H1 (cell line): ENCODE measurements at regions not wholly inside any gene's neighbourhood (a gene's known extent, or its start where the extent isn't known, plus 50 kb on each side); places are given as distances from the start of the nearest gene placed in this dataset.

ENCODE experiments used
- ASH2L ChIP-seq: fragments of 200-600, 300-600 bp; sonication (generic); IDR thresholded peaks from one replicate; pipeline ENCODE4 v1.7.1; 2017; ENCODE audit warnings: low read length
- CBX8 ChIP-seq: fragments of 300-800, 300-1000 bp; sonication (generic); IDR thresholded peaks from 2 replicates; pipeline ENCODE4 v1.7.1; 2016; ENCODE audit warnings: low read depth, low read length, borderline replicate concordance
- CHD7 ChIP-seq: fragments of 300-600 bp; sonication (generic); IDR thresholded peaks from 2 replicates; pipeline ENCODE4 v1.7.1; 2012; ENCODE audit warnings: low read length, moderate library complexity, mild to moderate bottlenecking, inconsistent platforms; ENCODE audit not compliant: insufficient replicate concordance
- FOSL1 ChIP-seq: IDR thresholded peaks from 2 replicates; pipeline ENCODE4 v1.6.1; 2011; ENCODE audit warnings: mild to moderate bottlenecking, low read depth, low read length, moderate library complexity; ENCODE audit not compliant: insufficient read depth
- HDAC6 ChIP-seq: IDR thresholded peaks from one replicate; pipeline ENCODE4 v1.7.1; 2012; ENCODE audit warnings: low read depth, mild to moderate bottlenecking, inconsistent platforms, low read length, moderate library complexity
- KDM1A ChIP-seq: fragments of 200-600, 300-600 bp; sonication (generic); IDR thresholded peaks from 2 replicates; pipeline ENCODE4 v1.7.1; 2016; ENCODE audit warnings: mild to moderate bottlenecking, low read length, borderline replicate concordance
- MAX ChIP-seq: IDR thresholded peaks from 2 replicates; pipeline ENCODE4 v1.6.1; 2012; ENCODE audit warnings: inconsistent platforms
- NRF1 ChIP-seq: IDR thresholded peaks from 2 replicates; pipeline ENCODE4 v1.6.1; 2011; ENCODE audit warnings: mild to moderate bottlenecking, low read depth, low read length, improper control_type of control experiment
- PHF8 ChIP-seq: fragments of 200-600 bp; sonication (generic); conservative IDR thresholded peaks from 2 replicates; pipeline ENCODE4 v1.7.1; 2012; ENCODE audit warnings: low read depth, mild to moderate bottlenecking, inconsistent platforms, low read length, moderate library complexity
- SP2 ChIP-seq: IDR thresholded peaks from 2 replicates; pipeline ENCODE4 v1.6.1; 2012; ENCODE audit warnings: mild to moderate bottlenecking, low read length, inconsistent platforms

- TF ChIP-seq CHD7 (no peak), NRF1 (no peak), FOSL1 (no peak), ASH2L (no peak), CBX8 (no peak), SP2 (no peak), MAX (no peak), PHF8 (no peak), KDM1A (no peak), HDAC6 (no peak)
Observed at GRCh38 chr14:79971330-79971729, 240.0 kb downstream of the DIO2 start (continued).
